Endothelial cell of umbilical vein (primary cell): ENCODE measurements at regions not wholly inside any gene's neighbourhood (a gene's known extent, or its start where the extent isn't known, plus 50 kb on each side); places are given as distances from the start of the nearest gene placed in this dataset.

Source experiments
- BruUV-seq: library from RNA; stranded (reverse); fragments of 400-500 nt; replicated peaks from 2 replicates; lab custom pipeline; 2021; lab: Mats Ljungman, UMichigan
- CTCF ChIA-PET: fragments of 300-600, 350-600 bp; sonication (Branson Sonifier 250); formaldehyde crosslinking; loops from one replicate; lab custom pipeline; 2021; ENCODE audit warnings: antibody characterized with exemption, inconsistent platforms; lab: Charles Lee
- POLR2A ChIA-PET: fragments of 300-600, 350-600 bp; sonication (Branson Sonifier 250); formaldehyde crosslinking; loops from one replicate; lab custom pipeline; 2021; ENCODE audit warnings: antibody characterized with exemption, inconsistent platforms; lab: Charles Lee
- DNase-seq: peaks from one replicate; pipeline ENCODE4 v3.0.0-alpha.2; 2011; ENCODE audit warnings: low read depth, low spot score
- FAIRE-seq: peaks from 2 replicates; lab custom pipeline; 2011; peaks lifted over from hg19 to GRCh38; lab: Jason Lieb, UNC
- H2AFZ ChIP-seq: 2 replicates; pipeline ENCODE4 v1.6.0; 2012; ENCODE audit warnings: low read depth, low read length, control low read depth, inconsistent platforms
- H3K27ac ChIP-seq: 2 replicates; pipeline ENCODE4 v1.5.1; 2011; ENCODE audit warnings: low read depth, mild to moderate bottlenecking, control low read depth, low read length, moderate library complexity; ENCODE audit not compliant: insufficient read depth
- H3K27me3 ChIP-seq, 2 experiments: 2 replicates each; pipeline versions ENCODE4 v1.6.0 to v1.6.1; 2011; ENCODE audit warnings: low read length in 2 of 2, mixed read lengths in 1 of 2; ENCODE audit not compliant: control insufficient read depth in 2 of 2, insufficient read depth in 2 of 2
- H3K36me3 ChIP-seq, 2 experiments: 2 replicates in 1 of 2; 3 replicates in 1 of 2; pipeline ENCODE4 v1.5.1; 2011; ENCODE audit warnings: low read length in 2 of 2, mild to moderate bottlenecking in 1 of 2, moderate library complexity in 1 of 2; ENCODE audit not compliant: control insufficient read depth in 2 of 2, insufficient read depth in 2 of 2; ENCODE audit errors: extremely low read depth in 1 of 2
- H3K4me1 ChIP-seq: 3 replicates; pipeline ENCODE4 v1.5.1; 2011; ENCODE audit warnings: mild to moderate bottlenecking, low read length; ENCODE audit not compliant: control insufficient read depth, insufficient read depth; ENCODE audit errors: extremely low read depth
- H3K4me2 ChIP-seq: 2 replicates; pipeline ENCODE4 v1.6.1; 2011; ENCODE audit warnings: low read length, control low read depth, mixed read lengths; ENCODE audit not compliant: insufficient read depth
- H3K4me3 ChIP-seq, 3 experiments: fragments of 200-600 bp in 1 of 3; sonication (generic), shearing (Covaris generic) in 1 of 3; replicated peaks in 1 of 3; 2 replicates each; pipeline ENCODE4 v1.5.1; 2011 to 2016; ENCODE audit warnings: control low read depth in 3 of 3, low read length in 3 of 3, mild to moderate bottlenecking in 2 of 3, inconsistent platforms in 1 of 3, low read depth in 1 of 3, moderate library complexity in 1 of 3; ENCODE audit not compliant: insufficient read depth in 1 of 3
- H3K79me2 ChIP-seq: 2 replicates; pipeline ENCODE4 v1.6.0; 2012; ENCODE audit warnings: low read length, inconsistent platforms; ENCODE audit not compliant: control insufficient read depth, insufficient read depth
- H3K9ac ChIP-seq: replicated peaks from 2 replicates; pipeline ENCODE3; 2011; ENCODE audit warnings: low read length, control low read depth; ENCODE audit not compliant: insufficient read depth; ENCODE audit errors: extremely low read depth
- H3K9me1 ChIP-seq: replicated peaks from 3 replicates; pipeline ENCODE4 v1.6.0; 2011; ENCODE audit warnings: mild to moderate bottlenecking, low read length; ENCODE audit not compliant: control insufficient read depth, insufficient read depth; ENCODE audit errors: extremely low read depth
- H3K9me3 ChIP-seq: replicated peaks from 2 replicates; pipeline ENCODE4 v1.5.1; 2012; ENCODE audit warnings: low read length, inconsistent platforms; ENCODE audit not compliant: control insufficient read depth, insufficient read depth
- H4K20me1 ChIP-seq: replicated peaks from 2 replicates; pipeline ENCODE3; 2011; ENCODE audit warnings: mild to moderate bottlenecking, low read length; ENCODE audit not compliant: control insufficient read depth, insufficient read depth; ENCODE audit errors: extremely low read depth
- CTCF ChIP-seq, 2 donors: IDR thresholded peaks; 1 replicate in 1 of 2; 2 replicates in 1 of 2; pipeline ENCODE4 v1.5.1; 2011; ENCODE audit warnings: low read length in 2 of 2, mild to moderate bottlenecking in 2 of 2, moderate library complexity in 2 of 2, control low read depth in 1 of 2, inconsistent platforms in 1 of 2, low read depth in 1 of 2; ENCODE audit not compliant: insufficient read depth in 1 of 2; ENCODE audit errors: extremely low read depth in 1 of 2
- EZH2 ChIP-seq: IDR thresholded peaks from 2 replicates; pipeline ENCODE4 v1.6.1; 2012; ENCODE audit warnings: borderline replicate concordance, low read depth, mild to moderate bottlenecking, moderate library complexity, low read length, inconsistent platforms; ENCODE audit not compliant: severe bottlenecking
- FOS ChIP-seq: IDR thresholded peaks from 2 replicates; pipeline ENCODE4 v1.6.1; 2011; ENCODE audit warnings: mild to moderate bottlenecking, low read length, moderate library complexity, borderline replicate concordance; ENCODE audit not compliant: insufficient read depth
- GATA2 ChIP-seq: IDR thresholded peaks from 2 replicates; pipeline ENCODE4 v1.7.0; 2011; ENCODE audit warnings: low read depth, mild to moderate bottlenecking, moderate library complexity, mixed read lengths, low read length; ENCODE audit not compliant: insufficient read length, insufficient read depth
- JUN ChIP-seq: IDR thresholded peaks from 2 replicates; pipeline ENCODE4 v1.6.1; 2011; ENCODE audit warnings: borderline replicate concordance, low read depth; ENCODE audit not compliant: insufficient read length, insufficient read depth
- MAX ChIP-seq: IDR thresholded peaks from 2 replicates; pipeline ENCODE4 v1.6.1; 2011; ENCODE audit not compliant: insufficient read depth, insufficient read length
- MYC ChIP-seq: IDR thresholded peaks from one replicate; pipeline ENCODE4 v1.6.1; 2011; ENCODE audit warnings: mild to moderate bottlenecking, low read depth, low read length
- POLR2A ChIP-seq: IDR thresholded peaks from 2 replicates; pipeline ENCODE4 v1.6.1; 2012; ENCODE audit warnings: low read depth, mild to moderate bottlenecking, control low read depth, low read length
- POLR2AphosphoS5 ChIP-seq: IDR thresholded peaks from 2 replicates; pipeline ENCODE4 v1.6.1; 2012; ENCODE audit warnings: low read depth, mild to moderate bottlenecking, control low read depth, low read length, moderate library complexity; ENCODE audit not compliant: insufficient read depth
- dilution Hi-C: fragments of 300-500 bp; cut with MboI; formaldehyde crosslinking; loops from one replicate; pipeline ENCODE4 v1.15.0; 2019; ENCODE audit warnings: low sequenced_read_pairs; ENCODE audit not compliant: extremely low pct_ligation_motif_present
- intact Hi-C: fragments of 100-400 bp; cut with micrococcal nuclease; formaldehyde crosslinking; loops from one replicate; pipeline ENCODE4 v1.10.0; 2022

- Histone ChIP-seq H3K27ac (no peak overlapping the region), H3K4me3 (no peak overlapping the region), H3K9me3 (no peaks in the 10 kb centered on the region), H2AFZ (no peak overlapping the region), H3K36me3 (no peaks in the 10 kb centered on the region), H4K20me1 (no peaks in the 10 kb centered on the region), H3K9me1 (no peaks in the 10 kb centered on the region), H3K9ac (no peak overlapping the region), H3K79me2 (no peaks in the 10 kb centered on the region), H3K4me1 (no peaks in the 10 kb centered on the region), H3K4me2 (no peak overlapping the region), H3K27me3 (no peaks in the 10 kb centered on the region)
- POLR2A ChIA-PET: no interaction called here
- TF ChIP-seq POLR2A (no peak), FOS (no peak), EZH2 (no peak), MAX (no peak), JUN (no peak), POLR2AphosphoS5 (no peak), CTCF (IDR thresholded peaks at IDR 0.05; ENCODE audit: extremely low read depth in 1 of 2, insufficient read depth in 1 of 2, low read depth in 1 of 2, low read length in 2 of 2) (no peak), GATA2 (no peak), MYC (no peak)
- BruUV-seq: no TSS peak
- CTCF ChIA-PET: no interaction called here
- dilution Hi-C loops: no loop called here
- no peak for DNase-seq
- FAIRE-seq: no peak
- intact Hi-C loops: no loop called here
Observed at GRCh38 chr2:204473224-204473623, 72.1 kb upstream of the PARD3B start.
